Kidney tubule cell (primary cell): ENCODE measurements at regions not wholly inside any gene's neighbourhood (a gene's known extent, or its start where the extent isn't known, plus 50 kb on each side); places are given as distances from the start of the nearest gene placed in this dataset.

Source experiments
- DNase-seq: peaks from one replicate; pipeline ENCODE4 v3.0.0-alpha.2; 2018; ENCODE audit warnings: low spot score

- no peak for DNase-seq
Observed at GRCh38 chr4:154677300-154677699, 64.8 kb upstream of the FGG start.

GRCh38 chr4:154677923-154678322, 65.5 kb upstream of the FGG start:
- no peak for DNase-seq

GRCh38 chr4:154683956-154684681, 59.7 kb upstream of the LRAT start:
- no peak for DNase-seq

GRCh38 chr4:154686838-154687237, 57.0 kb upstream of the LRAT start:
- peak; percentile 4 for DNase-seq

- DNase-seq = no peak
Observed at GRCh38 chr4:154687840-154688239, 56.0 kb upstream of the LRAT start.

- no peak for DNase-seq
Observed at GRCh38 chr4:154691229-154691628, 52.6 kb upstream of the LRAT start.

- DNase-seq = no peak
Observed at GRCh38 chr4:154692304-154692818, 51.4 kb upstream of the LRAT start.
